A673 (cell line): ENCODE measurements at regions not wholly inside any gene's neighbourhood (a gene's known extent, or its start where the extent isn't known, plus 50 kb on each side); places are given as distances from the start of the nearest gene placed in this dataset.

Experiments used
- BruUV-seq: library from RNA; stranded (reverse); fragments of 400-500 nt; replicated peaks from 2 replicates; lab custom pipeline; 2021; lab: Mats Ljungman, UMichigan
- CTCF ChIA-PET: fragments of 300-600 bp; sonication (Branson Sonifier 250); formaldehyde crosslinking; loops from one replicate; lab custom pipeline; 2022; ENCODE audit warnings: antibody characterized with exemption; lab: Charles Lee
- POLR2A ChIA-PET: fragments of 300-600 bp; sonication (Branson Sonifier 250); formaldehyde crosslinking; loops from one replicate; lab custom pipeline; 2022; ENCODE audit warnings: antibody characterized with exemption; ENCODE audit not compliant: low non-redundant PET; lab: Charles Lee
- DNase-seq: peaks from one replicate; pipeline ENCODE4 v3.0.0-alpha.2; 2015; ENCODE audit warnings: low spot score
- H3K27ac ChIP-seq: fragments of 200-600 bp; sonication (generic); 2 replicates; pipeline ENCODE4 v1.5.1; 2016; ENCODE audit warnings: mixed run types, low read depth, mild to moderate bottlenecking, mixed read lengths, antibody characterized with exemption, low read length; ENCODE audit not compliant: poor library complexity, severe bottlenecking
- H3K27me3 ChIP-seq: fragments of 200-600 bp; sonication (generic); replicated peaks from 2 replicates; pipeline ENCODE4 v1.6.1; 2017; ENCODE audit warnings: mixed run types, low read depth, mild to moderate bottlenecking, mixed read lengths, antibody characterized with exemption, low read length; ENCODE audit not compliant: insufficient read depth, poor library complexity
- H3K36me3 ChIP-seq: fragments of 200-600 bp; sonication (generic); 2 replicates; pipeline ENCODE4 v1.6.1; 2016; ENCODE audit warnings: mixed run types, mild to moderate bottlenecking, mixed read lengths, antibody characterized with exemption, low read length; ENCODE audit not compliant: insufficient read depth, poor library complexity, severe bottlenecking
- H3K4me1 ChIP-seq: fragments of 200-600 bp; sonication (generic); 2 replicates; pipeline ENCODE4 v1.6.1; 2017; ENCODE audit warnings: mixed run types, mild to moderate bottlenecking, mixed read lengths, antibody characterized with exemption, low read length; ENCODE audit not compliant: insufficient read depth, poor library complexity, severe bottlenecking
- H3K4me3 ChIP-seq: fragments of 200-600 bp; sonication (generic); 2 replicates; pipeline ENCODE4 v1.5.1; 2016; ENCODE audit warnings: low read depth, mixed run types, mild to moderate bottlenecking, mixed read lengths, low read length; ENCODE audit not compliant: poor library complexity, severe bottlenecking
- H3K9me3 ChIP-seq: fragments of 200-600 bp; sonication (generic); 2 replicates; pipeline ENCODE4 v1.6.1; 2016; ENCODE audit warnings: mixed run types, low read depth, mild to moderate bottlenecking, mixed read lengths, antibody characterized with exemption, low read length; ENCODE audit not compliant: poor library complexity, severe bottlenecking
- CTCF ChIP-seq: fragments of 300-800, 200-600 bp; sonication (generic); conservative IDR thresholded peaks from 2 replicates; pipeline ENCODE4 v1.5.1; 2017; ENCODE audit warnings: low read depth, mild to moderate bottlenecking, antibody characterized with exemption, low read length, moderate library complexity, mixed read lengths
- EZH2 ChIP-seq: fragments of 200-600 bp; sonication (generic); IDR thresholded peaks from 2 replicates; pipeline ENCODE4 v1.6.1; 2017; ENCODE audit warnings: borderline replicate concordance, low read depth, mild to moderate bottlenecking, mixed read lengths, antibody characterized with exemption, low read length; ENCODE audit not compliant: poor library complexity, severe bottlenecking
- intact Hi-C: fragments of 100-400 bp; cut with micrococcal nuclease; formaldehyde crosslinking; loops from one replicate; pipeline ENCODE4 v1.10.0; 2022; ENCODE audit not compliant: unreplicated experiment
- microRNA-seq: library from miRNA; unstranded; fragments of <30 nt; microRNA quantifications from one replicate; pipeline ENCODE4 v1.2.0, GENCODE V29; 2021

DNA sequence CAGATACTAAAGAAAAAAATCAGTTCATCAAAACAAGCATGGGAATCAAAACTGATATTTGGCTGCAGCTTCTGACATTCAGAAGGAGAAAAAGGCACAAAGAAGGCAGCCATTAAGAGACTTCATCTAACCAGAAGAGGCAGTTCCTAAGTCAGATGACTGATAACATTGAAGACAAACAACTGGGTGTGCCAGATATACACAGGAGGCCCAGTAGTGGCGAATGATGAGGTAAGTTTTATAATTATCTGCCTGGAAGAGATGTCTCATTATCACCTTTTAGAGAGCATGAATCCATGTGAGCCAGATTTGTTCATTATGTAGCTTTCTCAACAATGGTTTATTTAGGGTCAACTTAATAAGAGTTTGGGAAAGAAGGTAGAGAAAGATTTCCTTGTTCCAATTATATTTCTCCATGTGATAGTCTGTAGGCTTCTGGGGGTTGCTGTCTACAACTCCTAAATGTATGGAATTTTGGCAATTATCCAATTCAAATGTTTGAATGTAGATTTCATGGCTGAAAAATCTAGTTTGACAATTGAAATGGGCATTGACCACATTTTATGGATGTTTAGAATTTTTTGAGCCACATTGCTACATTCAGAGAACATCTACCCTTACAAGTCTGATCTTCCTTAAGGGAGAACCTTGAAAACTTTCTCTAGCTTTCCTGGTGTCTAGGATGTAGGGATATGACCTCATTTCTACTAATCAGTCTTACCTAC, 50.4 kb upstream of the RASGRF1 start:
- no peaks in the 10 kb centered on the region for H3K27me3 ChIP-seq
- TF ChIP-seq EZH2 (no peak), CTCF (no peak)
- POLR2A ChIA-PET, result no interaction called here
- peaks cover 8% of the 10 kb centered on the region for H3K9me3 ChIP-seq
- no TSS peak for BruUV-seq
- H3K36me3 ChIP-seq, result no peaks in the 10 kb centered on the region
- CTCF ChIA-PET, result no interaction called here
- intact Hi-C loops, result no loop called here
- no peak for DNase-seq
- H3K4me1 ChIP-seq, result no peaks in the 10 kb centered on the region
- H3K27ac ChIP-seq, result no peak overlapping the region
- no peak overlapping the region for H3K4me3 ChIP-seq

Small RNAs in the stretch of these regions (microRNA-seq; reads per million reads assigned to microRNA genes)
- gene MIR184, result 10.8 reads per million, percentile 32 among the genes with 10 or more reads in this experiment
